HCT116 (cell line): ENCODE measurements at regions not wholly inside any gene's neighbourhood (a gene's known extent, or its start where the extent isn't known, plus 50 kb on each side); places are given as distances from the start of the nearest gene placed in this dataset.

Experiments used
- ATAC-seq: fragments of 200-7000 bp; cut with Tn5 transposase; 2 replicates; pipeline ENCODE4 v1.9.1; 2020; ENCODE audit warnings: mild to moderate bottlenecking, moderate library complexity
- BruUV-seq: library from RNA; stranded (reverse); fragments of 400-500 nt; replicated peaks from 2 replicates; lab custom pipeline; 2021; lab: Mats Ljungman, UMichigan
- CTCF ChIA-PET: fragments of 300-600 bp; sonication (Branson Sonifier 250); formaldehyde crosslinking; loops from one replicate; lab custom pipeline; 2021; ENCODE audit warnings: antibody characterized with exemption; lab: Charles Lee
- POLR2A ChIA-PET: fragments of 300-600, 350-600 bp; sonication (Branson Sonifier 250); formaldehyde crosslinking; loops from one replicate; lab custom pipeline; 2021; ENCODE audit warnings: antibody characterized with exemption; lab: Charles Lee
- RAD21 ChIA-PET, 2 experiments: fragments of 300-600 bp; sonication (Branson Sonifier 250); formaldehyde crosslinking; loops; one replicate each; lab custom pipeline; 2023; ENCODE audit warnings: low total read pairs in 2 of 2; ENCODE audit not compliant: uncharacterized antibody in 2 of 2, unreplicated experiment in 2 of 2, low non-redundant PET in 1 of 2; lab: Charles Lee
- DNase-seq: peaks from one replicate; pipeline ENCODE4 v3.0.0-alpha.2; 2010; ENCODE audit warnings: low read depth, low spot score
- H2AFZ ChIP-seq: fragments of 200-600 bp; shearing (Covaris generic), sonication (generic); 2 replicates; pipeline ENCODE4 v1.6.1; 2017; ENCODE audit warnings: low read depth, mixed run types, mixed read lengths, antibody characterized with exemption, low read length; ENCODE audit not compliant: poor library complexity, severe bottlenecking
- H3K27ac ChIP-seq: 2 replicates; pipeline ENCODE4 v1.5.1; 2012; ENCODE audit warnings: low read depth, low read length
- H3K27me3 ChIP-seq: fragments of 200-600 bp; sonication (generic); 2 replicates; pipeline ENCODE4 v1.6.1; 2016; ENCODE audit warnings: mixed run types, low read length, mixed read lengths; ENCODE audit not compliant: insufficient read depth
- H3K36me3 ChIP-seq, 2 experiments: fragments of 200-500 bp in 1 of 2; fragments of 200-600 bp in 1 of 2; sonication (Bioruptor generic) in 1 of 2; sonication (generic) in 1 of 2; 2 replicates each; pipeline versions ENCODE4 v1.5.1 to v1.6.1; 2014 to 2016; ENCODE audit warnings: low read length in 2 of 2, inconsistent platforms in 1 of 2, mixed read lengths in 1 of 2, mixed run types in 1 of 2; ENCODE audit not compliant: insufficient read depth in 2 of 2, control insufficient read depth in 1 of 2
- H3K4me1 ChIP-seq, 2 experiments: fragments of 200-600 bp in 1 of 2; sonication (generic) in 1 of 2; 2 replicates each; pipeline versions ENCODE4 v1.5.1 to v1.6.1; 2012 to 2017; ENCODE audit warnings: low read length in 2 of 2, inconsistent platforms in 1 of 2, mild to moderate bottlenecking in 1 of 2, mixed read lengths in 1 of 2, mixed run types in 1 of 2, moderate library complexity in 1 of 2; ENCODE audit not compliant: insufficient read depth in 2 of 2, control insufficient read depth in 1 of 2
- H3K4me2 ChIP-seq: fragments of 200-600 bp; sonication (generic); 2 replicates; pipeline ENCODE4 v1.6.1; 2017; ENCODE audit warnings: mixed run types, low read length, mixed read lengths
- H3K4me3 ChIP-seq, 2 experiments: fragments of 200-600 bp in 1 of 2; sonication (generic) in 1 of 2; replicated peaks in 1 of 2; 2 replicates each; pipeline ENCODE4 v1.5.1; 2011 to 2016; ENCODE audit warnings: low read length in 2 of 2, control low read depth in 1 of 2, low read depth in 1 of 2, mild to moderate bottlenecking in 1 of 2, mixed read lengths in 1 of 2, mixed run types in 1 of 2
- H3K79me2 ChIP-seq: fragments of 200-600 bp; sonication (generic); 2 replicates; pipeline ENCODE4 v1.6.1; 2017; ENCODE audit warnings: mild to moderate bottlenecking, mixed run types, low read length, moderate library complexity, mixed read lengths; ENCODE audit not compliant: insufficient read depth
- H3K9ac ChIP-seq: fragments of 200-600 bp; sonication (generic); 2 replicates; pipeline ENCODE4 v1.6.1; 2016; ENCODE audit warnings: low read length, mixed read lengths
- H3K9me2 ChIP-seq: fragments of 200-600 bp; sonication (generic), shearing (Covaris generic); 2 replicates; pipeline ENCODE4 v1.6.1; 2017; ENCODE audit warnings: mixed run types, mild to moderate bottlenecking, moderate library complexity; ENCODE audit not compliant: insufficient read depth
- H3K9me3 ChIP-seq, 2 experiments: fragments of 200-500 bp in 1 of 2; fragments of 200-600 bp in 1 of 2; sonication (Bioruptor generic) in 1 of 2; sonication (generic) in 1 of 2; 2 replicates each; pipeline ENCODE4 v1.6.1; 2014 to 2017; ENCODE audit warnings: low read length in 2 of 2, mixed read lengths in 2 of 2, inconsistent platforms in 1 of 2, low read depth in 1 of 2, mild to moderate bottlenecking in 1 of 2, mixed run types in 1 of 2, moderate library complexity in 1 of 2; ENCODE audit not compliant: control insufficient read depth in 1 of 2, insufficient read depth in 1 of 2
- H4K20me1 ChIP-seq: fragments of 200-600 bp; sonication (generic), shearing (Covaris generic); 2 replicates; pipeline ENCODE4 v1.6.1; 2017; ENCODE audit warnings: mixed run types, mild to moderate bottlenecking, moderate library complexity; ENCODE audit not compliant: insufficient read depth
- CBX3 ChIP-seq: IDR thresholded peaks from 2 replicates; pipeline ENCODE4 v1.6.1; 2012; ENCODE audit warnings: low read depth
- CEBPB ChIP-seq: IDR thresholded peaks from 2 replicates; pipeline ENCODE4 v1.6.1; 2012; ENCODE audit warnings: low read depth
- EGR1 ChIP-seq: IDR thresholded peaks from 2 replicates; pipeline ENCODE4 v1.6.1; 2012; ENCODE audit warnings: low read depth
- EZH2 ChIP-seq: fragments of 200-600 bp; sonication (generic); IDR thresholded peaks from 2 replicates; pipeline ENCODE4 v1.6.1; 2017; ENCODE audit warnings: antibody characterized with exemption, mixed run types
- EZH2phosphoT487 ChIP-seq: fragments of 200-600 bp; IDR thresholded peaks from 2 replicates; pipeline ENCODE4 v1.6.1; 2018; ENCODE audit warnings: antibody characterized with exemption, borderline replicate concordance
- FOSL1 ChIP-seq: IDR thresholded peaks from 2 replicates; pipeline ENCODE4 v1.6.1; 2012; ENCODE audit warnings: low read depth
- JUND ChIP-seq: IDR thresholded peaks from 2 replicates; pipeline ENCODE4 v1.6.1; 2012
- POLR2A ChIP-seq: IDR thresholded peaks from 2 replicates; pipeline ENCODE4 v1.7.0; 2011; ENCODE audit warnings: borderline replicate concordance; ENCODE audit not compliant: insufficient read depth, insufficient read length; ENCODE audit errors: extremely low read depth
- POLR2AphosphoS5 ChIP-seq: IDR thresholded peaks from 2 replicates; pipeline ENCODE4 v1.6.1; 2011; ENCODE audit warnings: mild to moderate bottlenecking, low read depth, low read length, moderate library complexity
- RAD21 ChIP-seq: IDR thresholded peaks from 2 replicates; pipeline ENCODE4 v1.6.1; 2012; ENCODE audit warnings: low read depth, mild to moderate bottlenecking
- SIN3A ChIP-seq: IDR thresholded peaks from 2 replicates; pipeline ENCODE4 v1.6.1; 2012; ENCODE audit warnings: low read depth
- SRF ChIP-seq: IDR thresholded peaks from 2 replicates; pipeline ENCODE4 v1.6.1; 2012; ENCODE audit warnings: low read depth
- YY1 ChIP-seq: IDR thresholded peaks from 2 replicates; pipeline ENCODE4 v1.6.1; 2011; ENCODE audit warnings: low read length, low read depth, moderate library complexity, mild to moderate bottlenecking; ENCODE audit not compliant: insufficient replicate concordance; ENCODE audit errors: extremely low read depth
- ZFX ChIP-seq: fragments of 450-650 bp; IDR thresholded peaks from 2 replicates; pipeline ENCODE4 v1.6.1; 2017
- ZNF274 ChIP-seq: fragments of 200-500 bp; sonication (Bioruptor generic); IDR thresholded peaks from 2 replicates; pipeline ENCODE4 v1.6.1; 2014; ENCODE audit warnings: mild to moderate bottlenecking, low read depth, low read length, inconsistent platforms
- intact Hi-C: fragments of 100-400 bp; cut with micrococcal nuclease; formaldehyde crosslinking; loops from 2 replicates; pipeline ENCODE4 v1.10.0; 2022
- TF ChIP-seq, protein P1 (sequence below): IDR thresholded peaks from 2 replicates; pipeline ENCODE4 v1.6.1; 2012
- TF ChIP-seq, protein P2 (sequence below): IDR thresholded peaks from 2 replicates; pipeline ENCODE4 v1.6.1; 2012
- TF ChIP-seq, protein P3 (sequence below), 3 experiments: fragments of 200-600 bp in 1 of 3; sonication (generic) in 1 of 3; IDR thresholded peaks in 2 of 3; conservative IDR thresholded peaks in 1 of 3; 2 replicates each; pipeline ENCODE4 v1.5.1; 2012 to 2017; ENCODE audit warnings: low read depth in 2 of 3, low read length in 2 of 3, antibody characterized with exemption in 1 of 3, borderline replicate concordance in 1 of 3, control low read depth in 1 of 3, mild to moderate bottlenecking in 1 of 3, mixed read lengths in 1 of 3, mixed run types in 1 of 3, moderate library complexity in 1 of 3; ENCODE audit not compliant: insufficient read depth in 1 of 3
- TF ChIP-seq, protein P4 (sequence below): IDR thresholded peaks from 2 replicates; pipeline ENCODE4 v1.6.1; 2011; ENCODE audit warnings: mild to moderate bottlenecking, low read length, moderate library complexity; ENCODE audit not compliant: insufficient replicate concordance; ENCODE audit errors: extremely low read depth

DNA sequence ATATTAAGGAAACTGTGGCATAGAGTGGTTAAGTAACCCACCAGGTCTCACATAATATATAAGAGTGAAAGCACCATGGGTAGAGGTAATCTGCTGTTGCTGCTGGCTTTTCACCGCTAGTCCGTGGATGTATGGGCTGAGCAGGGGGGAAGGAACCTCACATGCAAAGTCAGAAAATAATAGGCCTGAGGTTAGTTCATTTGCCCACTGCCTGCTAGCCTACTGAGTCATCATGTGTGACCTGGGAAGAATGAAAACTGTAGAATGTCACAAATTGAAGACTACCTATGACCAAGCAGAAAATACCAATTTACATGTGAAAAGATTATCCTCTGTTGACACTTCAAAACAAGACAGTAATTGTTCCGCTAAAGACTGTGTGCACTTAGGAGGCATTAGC lies 560.1 kb upstream of the FAT3 start:
- no peaks in the 10 kb centered on the region for H3K36me3 ChIP-seq
- H3K9me2 ChIP-seq, result no peaks in the 10 kb centered on the region
- ATAC-seq (no peak), DNase-seq (no peak)
- H3K27me3 ChIP-seq, result no peaks in the 10 kb centered on the region
- no peak overlapping the region for H2AFZ ChIP-seq
- POLR2A ChIA-PET, result no interaction called here
- no peak for TF ChIP-seq RAD21
- TF ChIP-seq, all 23 proteins: peak for 0
- ChIA-PET CTCF (no interaction called here), RAD21 (no interaction called here)
- BruUV-seq, result no TSS peak
- peaks cover 4 to 27% of the 10 kb centered on the region in 2 experiments; a peak in 3 of 4 replicates for H3K9me3 ChIP-seq
- no peaks in the 10 kb centered on the region for H3K79me2 ChIP-seq
- H3K27ac ChIP-seq, result no peak overlapping the region
- H3K4me1 ChIP-seq, result no peaks in the 10 kb centered on the region
- no peaks in the 10 kb centered on the region for H4K20me1 ChIP-seq
- intact Hi-C loops, result no loop called here
- H3K4me2 ChIP-seq, result no peak overlapping the region
- no peak overlapping the region for H3K9ac ChIP-seq
- no peak overlapping the region for H3K4me3 ChIP-seq

DNA sequence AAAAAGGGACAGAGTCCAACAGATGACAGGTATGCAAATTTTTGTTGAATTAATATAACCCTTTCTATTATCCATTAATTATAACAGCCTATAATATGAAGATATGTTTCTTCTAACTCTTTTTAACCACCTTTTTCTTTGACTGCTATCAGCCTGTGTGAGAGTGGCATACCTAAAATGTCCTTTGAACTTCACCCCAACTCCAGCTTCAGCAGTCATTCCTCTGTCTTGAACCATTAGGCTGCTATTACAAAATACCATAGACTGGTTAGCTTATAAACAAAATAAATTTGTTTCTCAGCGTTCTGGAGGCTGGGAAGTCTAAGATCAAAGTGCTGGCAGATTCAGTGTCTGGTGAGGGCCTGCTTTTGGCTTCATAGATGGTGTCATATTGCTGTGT lies 564.6 kb upstream of the FAT3 start:
- Histone ChIP-seq H3K4me1 (no peaks in the 10 kb centered on the region), H3K4me2 (no peak overlapping the region), H3K36me3 (no peaks in the 10 kb centered on the region), H3K9ac (no peak overlapping the region), H2AFZ (no peak overlapping the region), H3K27me3 (no peaks in the 10 kb centered on the region), H3K9me2 (no peaks in the 10 kb centered on the region), H3K27ac (no peak overlapping the region), H3K9me3 (peaks cover 0 to 18% of the 10 kb centered on the region in 2 experiments; a peak in 3 of 4 replicates), H4K20me1 (no peaks in the 10 kb centered on the region), H3K79me2 (no peaks in the 10 kb centered on the region), H3K4me3 (no peak overlapping the region)
- intact Hi-C loops, result no loop called here
- DNase-seq (no peak), ATAC-seq (no peak)
- ChIA-PET CTCF (no interaction called here), POLR2A (no interaction called here), RAD21 (no interaction called here)
- BruUV-seq, result no TSS peak
- TF ChIP-seq YY1, result no peak
- no peak for TF ChIP-seq EZH2phosphoT487
- TF ChIP-seq POLR2A, result no peak
- no peak for TF ChIP-seq SIN3A
- TF ChIP-seq ZNF274, result no peak
- no peak for TF ChIP-seq EZH2
- TF ChIP-seq, protein P1, sequence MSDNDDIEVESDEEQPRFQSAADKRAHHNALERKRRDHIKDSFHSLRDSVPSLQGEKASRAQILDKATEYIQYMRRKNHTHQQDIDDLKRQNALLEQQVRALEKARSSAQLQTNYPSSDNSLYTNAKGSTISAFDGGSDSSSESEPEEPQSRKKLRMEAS, result no peak
- TF ChIP-seq, protein P2, sequence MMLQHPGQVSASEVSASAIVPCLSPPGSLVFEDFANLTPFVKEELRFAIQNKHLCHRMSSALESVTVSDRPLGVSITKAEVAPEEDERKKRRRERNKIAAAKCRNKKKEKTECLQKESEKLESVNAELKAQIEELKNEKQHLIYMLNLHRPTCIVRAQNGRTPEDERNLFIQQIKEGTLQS, result no peak
- TF ChIP-seq POLR2AphosphoS5, result no peak
- TF ChIP-seq FOSL1, result no peak
- TF ChIP-seq CBX3, result no peak
- TF ChIP-seq, protein P3, sequence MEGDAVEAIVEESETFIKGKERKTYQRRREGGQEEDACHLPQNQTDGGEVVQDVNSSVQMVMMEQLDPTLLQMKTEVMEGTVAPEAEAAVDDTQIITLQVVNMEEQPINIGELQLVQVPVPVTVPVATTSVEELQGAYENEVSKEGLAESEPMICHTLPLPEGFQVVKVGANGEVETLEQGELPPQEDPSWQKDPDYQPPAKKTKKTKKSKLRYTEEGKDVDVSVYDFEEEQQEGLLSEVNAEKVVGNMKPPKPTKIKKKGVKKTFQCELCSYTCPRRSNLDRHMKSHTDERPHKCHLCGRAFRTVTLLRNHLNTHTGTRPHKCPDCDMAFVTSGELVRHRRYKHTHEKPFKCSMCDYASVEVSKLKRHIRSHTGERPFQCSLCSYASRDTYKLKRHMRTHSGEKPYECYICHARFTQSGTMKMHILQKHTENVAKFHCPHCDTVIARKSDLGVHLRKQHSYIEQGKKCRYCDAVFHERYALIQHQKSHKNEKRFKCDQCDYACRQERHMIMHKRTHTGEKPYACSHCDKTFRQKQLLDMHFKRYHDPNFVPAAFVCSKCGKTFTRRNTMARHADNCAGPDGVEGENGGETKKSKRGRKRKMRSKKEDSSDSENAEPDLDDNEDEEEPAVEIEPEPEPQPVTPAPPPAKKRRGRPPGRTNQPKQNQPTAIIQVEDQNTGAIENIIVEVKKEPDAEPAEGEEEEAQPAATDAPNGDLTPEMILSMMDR (IDR thresholded peaks at IDR 0.05 in 2 of 3, conservative IDR thresholded peaks at IDR 0.05 in 1 of 3; ENCODE audit: borderline replicate concordance in 1 of 3, insufficient read depth in 1 of 3, low read depth in 2 of 3, low read length in 2 of 3), result no peak
- TF ChIP-seq, protein P4, sequence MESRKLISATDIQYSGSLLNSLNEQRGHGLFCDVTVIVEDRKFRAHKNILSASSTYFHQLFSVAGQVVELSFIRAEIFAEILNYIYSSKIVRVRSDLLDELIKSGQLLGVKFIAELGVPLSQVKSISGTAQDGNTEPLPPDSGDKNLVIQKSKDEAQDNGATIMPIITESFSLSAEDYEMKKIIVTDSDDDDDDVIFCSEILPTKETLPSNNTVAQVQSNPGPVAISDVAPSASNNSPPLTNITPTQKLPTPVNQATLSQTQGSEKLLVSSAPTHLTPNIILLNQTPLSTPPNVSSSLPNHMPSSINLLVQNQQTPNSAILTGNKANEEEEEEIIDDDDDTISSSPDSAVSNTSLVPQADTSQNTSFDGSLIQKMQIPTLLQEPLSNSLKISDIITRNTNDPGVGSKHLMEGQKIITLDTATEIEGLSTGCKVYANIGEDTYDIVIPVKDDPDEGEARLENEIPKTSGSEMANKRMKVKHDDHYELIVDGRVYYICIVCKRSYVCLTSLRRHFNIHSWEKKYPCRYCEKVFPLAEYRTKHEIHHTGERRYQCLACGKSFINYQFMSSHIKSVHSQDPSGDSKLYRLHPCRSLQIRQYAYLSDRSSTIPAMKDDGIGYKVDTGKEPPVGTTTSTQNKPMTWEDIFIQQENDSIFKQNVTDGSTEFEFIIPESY, result no peak
- no peak for TF ChIP-seq JUND
- no peak for TF ChIP-seq CEBPB
- no peak for TF ChIP-seq SRF
- no peak for TF ChIP-seq ZFX
- no peak for TF ChIP-seq EGR1
